DOHH2 (cell line): ENCODE measurements at regions not wholly inside any gene's neighbourhood (a gene's known extent, or its start where the extent isn't known, plus 50 kb on each side); places are given as distances from the start of the nearest gene placed in this dataset.

ENCODE experiments used
- H3F3A ChIP-seq: fragments of 200-600 bp; sonication (generic), shearing (Covaris generic); 2 replicates; pipeline ENCODE4 v1.6.0; 2016; ENCODE audit warnings: antibody characterized with exemption, mild to moderate bottlenecking; ENCODE audit not compliant: control insufficient read depth, insufficient read depth
- H3K27ac ChIP-seq: fragments of 200-600 bp; sonication (generic); 2 replicates; pipeline ENCODE4 v1.5.1; 2014; ENCODE audit warnings: low read depth, mild to moderate bottlenecking, low read length, moderate library complexity
- H3K27me3 ChIP-seq: fragments of 200-600 bp; sonication (generic); 2 replicates; pipeline ENCODE4 v1.6.1; 2014; ENCODE audit warnings: mild to moderate bottlenecking, low read length, mixed read lengths; ENCODE audit not compliant: control insufficient read depth
- H3K36me3 ChIP-seq: fragments of 200-600 bp; sonication (generic); 2 replicates; pipeline ENCODE4 v1.6.1; 2014; ENCODE audit warnings: mild to moderate bottlenecking, low read length, moderate library complexity, mixed read lengths; ENCODE audit not compliant: control insufficient read depth
- H3K4me1 ChIP-seq: fragments of 200-600 bp; sonication (generic); 2 replicates; pipeline ENCODE4 v1.6.1; 2014; ENCODE audit warnings: mild to moderate bottlenecking, low read length, mixed read lengths; ENCODE audit not compliant: control insufficient read depth
- H3K4me2 ChIP-seq: fragments of 200-600 bp; sonication (generic); 2 replicates; pipeline ENCODE4 v1.6.0; 2014; ENCODE audit warnings: mild to moderate bottlenecking, low read length, moderate library complexity
- H3K4me3 ChIP-seq: fragments of 200-600 bp; sonication (generic); 2 replicates; pipeline ENCODE4 v1.5.1; 2014; ENCODE audit warnings: mild to moderate bottlenecking, low read length, mixed read lengths
- H3K79me2 ChIP-seq: fragments of 200-600 bp; sonication (generic); 2 replicates; pipeline ENCODE4 v1.6.1; 2014; ENCODE audit warnings: mild to moderate bottlenecking, low read length, mixed read lengths; ENCODE audit not compliant: control insufficient read depth
- H3K9me2 ChIP-seq: fragments of 200-600 bp; sonication (generic); replicated peaks from 2 replicates; pipeline ENCODE4 v1.6.1; 2014; ENCODE audit warnings: mild to moderate bottlenecking, low read length, mixed read lengths; ENCODE audit not compliant: control insufficient read depth
- H3K9me3 ChIP-seq: fragments of 200-600 bp; sonication (generic); 2 replicates; pipeline ENCODE4 v1.6.1; 2014; ENCODE audit warnings: antibody characterized with exemption, low read length, mixed read lengths; ENCODE audit not compliant: control insufficient read depth, insufficient read depth
- H4K20me1 ChIP-seq: fragments of 200-600 bp; sonication (generic); 2 replicates; pipeline ENCODE4 v1.6.0; 2014; ENCODE audit warnings: low read depth, mild to moderate bottlenecking, antibody characterized with exemption, low read length, moderate library complexity; ENCODE audit not compliant: control insufficient read depth, insufficient read depth
- CTCF ChIP-seq: fragments of 200-600 bp; sonication (generic); IDR thresholded peaks from one replicate; pipeline ENCODE4 v1.5.1; 2014; ENCODE audit warnings: antibody characterized with exemption, mild to moderate bottlenecking, low read depth, low read length; ENCODE audit not compliant: poor library complexity, severe bottlenecking
- EZH2phosphoT487 ChIP-seq: fragments of 200-600 bp; sonication (generic); IDR thresholded peaks from 2 replicates; pipeline ENCODE4 v1.6.1; 2017; ENCODE audit warnings: borderline replicate concordance, mild to moderate bottlenecking, antibody characterized with exemption, low read length, moderate library complexity, mixed read lengths

GRCh38 chr5:106152569-106152968 is 1518.2 kb downstream of the EFNA5 start:
- Histone ChIP-seq H3K4me3 (no peak overlapping the region), H4K20me1 (no peaks in the 10 kb centered on the region), H3K9me3 (no peaks in the 10 kb centered on the region), H3K4me1 (no peaks in the 10 kb centered on the region), H3K9me2 (no peaks in the 10 kb centered on the region), H3K79me2 (no peaks in the 10 kb centered on the region), H3K4me2 (no peak overlapping the region), H3K27ac (no peak overlapping the region), H3K27me3 (no peaks in the 10 kb centered on the region), H3F3A (no peaks in the 10 kb centered on the region), H3K36me3 (no peaks in the 10 kb centered on the region)
- TF ChIP-seq EZH2phosphoT487 (no peak), CTCF (no peak)

DNA sequence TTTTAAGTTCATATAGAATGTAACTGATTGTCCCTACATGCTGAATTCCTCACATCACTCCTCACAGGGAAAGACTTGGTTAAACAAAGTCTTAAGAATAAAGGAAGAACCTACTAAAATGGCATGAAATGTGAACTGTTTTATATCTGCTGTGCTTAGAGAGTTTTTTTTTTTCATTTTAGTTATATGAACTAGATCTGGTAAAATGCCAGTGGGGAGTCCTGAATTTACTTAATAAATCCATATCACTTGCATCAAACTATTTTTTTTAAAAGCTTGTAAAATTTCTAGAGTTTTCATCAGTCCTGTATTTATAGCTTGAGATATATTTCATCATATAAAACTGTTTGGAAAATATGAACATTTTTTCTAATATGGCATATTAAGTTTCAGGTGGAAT is 1528.6 kb downstream of the EFNA5 start:
- Histone ChIP-seq H3K4me3 (no peak overlapping the region), H3K36me3 (no peaks in the 10 kb centered on the region), H3K27ac (no peak overlapping the region), H3K27me3 (no peaks in the 10 kb centered on the region), H3K9me3 (no peaks in the 10 kb centered on the region), H4K20me1 (no peaks in the 10 kb centered on the region), H3F3A (no peaks in the 10 kb centered on the region), H3K79me2 (no peaks in the 10 kb centered on the region), H3K4me1 (no peaks in the 10 kb centered on the region), H3K9me2 (no peaks in the 10 kb centered on the region), H3K4me2 (no peak overlapping the region)
- TF ChIP-seq CTCF (no peak), EZH2phosphoT487 (no peak)

DNA sequence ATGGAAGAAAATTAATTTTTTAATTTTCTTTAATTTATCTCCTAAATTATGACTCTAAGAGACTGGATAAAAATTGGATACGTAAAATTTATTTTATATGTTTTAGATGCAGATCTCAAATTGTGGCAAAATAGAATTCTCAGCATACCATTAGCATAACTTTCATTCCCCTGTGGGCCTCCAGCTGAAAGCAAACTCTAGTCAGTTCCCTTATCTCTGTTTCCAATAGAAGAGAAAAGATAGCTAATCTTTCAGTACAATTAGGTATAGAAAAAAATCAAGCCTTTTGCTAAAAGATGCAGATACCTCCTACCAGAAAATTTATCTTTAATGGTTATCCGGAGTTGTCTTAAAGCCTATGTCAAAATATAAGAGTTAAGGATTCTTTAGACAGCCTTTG is 1530.6 kb downstream of the EFNA5 start:
- Histone ChIP-seq H3K79me2 (no peaks in the 10 kb centered on the region), H3K4me2 (no peak overlapping the region), H3K27me3 (no peaks in the 10 kb centered on the region), H3K36me3 (no peaks in the 10 kb centered on the region), H4K20me1 (no peaks in the 10 kb centered on the region), H3K9me3 (no peaks in the 10 kb centered on the region), H3F3A (no peaks in the 10 kb centered on the region), H3K4me3 (no peak overlapping the region), H3K4me1 (no peaks in the 10 kb centered on the region), H3K9me2 (no peaks in the 10 kb centered on the region), H3K27ac (no peak overlapping the region)
- no peak for TF ChIP-seq CTCF
- TF ChIP-seq EZH2phosphoT487, result no peak

DNA sequence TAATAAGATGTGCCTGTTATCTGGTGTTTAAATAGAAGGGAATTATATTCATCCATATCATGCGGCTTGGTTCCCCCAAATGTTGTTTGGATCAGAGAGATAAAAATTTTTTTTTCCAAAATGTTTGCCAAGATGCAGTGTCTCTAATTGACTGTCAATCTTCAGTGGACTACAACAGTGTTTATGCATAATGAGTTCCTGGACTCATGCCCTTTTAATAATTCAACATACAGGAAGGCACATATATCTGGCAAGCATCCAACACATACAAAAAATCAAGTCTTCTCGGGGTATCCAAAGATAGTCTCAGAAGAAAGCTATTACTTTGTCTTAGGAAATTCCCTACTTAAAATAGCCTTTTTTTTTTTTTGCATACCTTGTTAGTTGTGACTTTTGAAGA is 1534.7 kb downstream of the EFNA5 start:
- Histone ChIP-seq H3K9me2 (no peaks in the 10 kb centered on the region), H3K4me3 (no peak overlapping the region), H3K4me2 (no peak overlapping the region), H3K27ac (no peak overlapping the region), H3K4me1 (no peaks in the 10 kb centered on the region), H3K9me3 (no peaks in the 10 kb centered on the region), H3K79me2 (no peaks in the 10 kb centered on the region), H3K36me3 (no peaks in the 10 kb centered on the region), H4K20me1 (no peaks in the 10 kb centered on the region), H3F3A (no peaks in the 10 kb centered on the region), H3K27me3 (no peaks in the 10 kb centered on the region)
- no peak for TF ChIP-seq CTCF
- no peak for TF ChIP-seq EZH2phosphoT487
